Bone marrow (tissue), 2 donors: ENCODE measurements at regions not wholly inside any gene's neighbourhood (a gene's known extent, or its start where the extent isn't known, plus 50 kb on each side); places are given as distances from the start of the nearest gene placed in this dataset.
"Not testable (repeated sequence)": the region's sequence is repeated elsewhere in the genome, so short reads cannot be mapped to it uniquely, and the experiment has no call there.

Source experiments
- DNase-seq, 2 donors: peaks; one replicate each; lab custom pipeline; 2025; lab: John Stamatoyannopoulos, UW

DNA sequence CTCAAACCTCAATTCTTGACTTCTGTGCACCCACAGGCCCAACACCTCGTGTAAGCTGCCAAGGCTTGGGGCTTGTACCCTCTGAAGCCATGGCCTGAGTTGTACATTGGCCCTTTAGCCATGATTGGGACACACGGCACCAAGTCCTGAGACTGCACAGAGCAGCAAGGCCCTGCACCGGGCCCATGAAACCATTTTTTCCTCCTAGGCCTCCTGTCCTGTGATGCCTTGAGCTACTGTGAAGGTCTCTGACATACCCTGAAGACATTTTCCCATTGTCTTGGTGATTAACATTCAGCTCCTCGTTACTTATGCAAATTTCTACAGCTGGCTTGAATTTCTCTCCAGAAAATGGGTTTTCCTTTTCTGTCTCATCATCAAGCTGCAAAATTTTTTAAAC, 52.3 kb upstream of the FRG1 start:
- not testable (repeated sequence) for DNase-seq
